Right lobe of liver (tissue), 4 donors: ENCODE measurements at regions not wholly inside any gene's neighbourhood (a gene's known extent, or its start where the extent isn't known, plus 50 kb on each side); places are given as distances from the start of the nearest gene placed in this dataset.

Experiments
- CTCF ChIP-seq, 4 donors: fragments of 200-600 bp in 3 of 4; fragments of 450-650 bp in 1 of 4; IDR thresholded peaks; one replicate each; pipeline versions ENCODE4 v1.5.1 to v1.8.0; 2016 to 2022; ENCODE audit warnings: antibody characterized with exemption in 4 of 4, mild to moderate bottlenecking in 2 of 4
- POLR2A ChIP-seq: fragments of 450-650 bp; IDR thresholded peaks from one replicate; pipeline ENCODE4 v1.6.1; 2017; ENCODE audit warnings: antibody characterized with exemption, mild to moderate bottlenecking
- donor health status: DM: no; HTN: no; CAD: no.
- donor health status: DM: no; HTN: no; CAD: no.
- donor health status: DM: no; HTN: yes; CAD: no.

- TF ChIP-seq CTCF (IDR thresholded peaks at IDR 0.05) (no peak), POLR2A (no peak)
Observed at GRCh38 chr14:104461676-104462449, 117.7 kb upstream of the C14orf180 start.
